EH (cell line): ENCODE measurements at regions not wholly inside any gene's neighbourhood (a gene's known extent, or its start where the extent isn't known, plus 50 kb on each side); places are given as distances from the start of the nearest gene placed in this dataset.

Source experiments
- DNase-seq: peaks from one replicate; pipeline ENCODE4 v3.0.0-alpha.2; 2015; ENCODE audit warnings: low read depth

DNA sequence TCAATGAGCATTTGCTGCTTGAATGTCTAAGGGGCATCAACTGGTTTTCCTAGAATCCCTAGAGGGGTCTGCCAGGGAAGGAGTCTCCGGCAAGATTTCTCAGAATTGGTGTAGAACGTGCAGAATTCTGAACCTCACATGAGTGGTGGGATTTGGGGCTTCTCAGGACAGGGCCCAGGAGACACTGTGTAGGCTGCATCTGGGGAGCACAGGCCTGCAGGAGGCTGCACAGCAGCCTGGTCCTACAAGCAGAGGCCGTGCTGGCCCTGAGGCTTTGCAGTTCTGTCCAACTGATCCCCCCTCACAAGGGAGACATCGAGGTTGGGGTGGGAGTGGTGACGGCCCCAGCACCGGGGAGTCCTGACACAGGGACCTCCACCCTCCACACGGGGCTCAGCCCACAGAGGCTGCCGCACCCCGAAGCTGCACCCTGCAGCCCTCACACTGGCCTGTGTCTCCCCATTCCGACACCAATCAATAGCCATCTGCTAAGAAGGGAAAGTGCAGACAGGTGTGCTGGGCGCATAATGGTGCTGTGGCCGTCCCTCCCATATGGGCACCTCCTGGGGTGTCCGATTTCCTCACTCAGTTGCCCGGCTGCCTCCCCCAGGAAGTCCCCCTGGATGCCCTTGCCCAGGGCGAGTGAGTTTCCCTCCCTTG is 688.1 kb downstream of the BRD1 start:
- no peak for DNase-seq

GRCh38 chr22:49138250-49138790 is 689.4 kb downstream of the BRD1 start:
- no peak for DNase-seq

DNA sequence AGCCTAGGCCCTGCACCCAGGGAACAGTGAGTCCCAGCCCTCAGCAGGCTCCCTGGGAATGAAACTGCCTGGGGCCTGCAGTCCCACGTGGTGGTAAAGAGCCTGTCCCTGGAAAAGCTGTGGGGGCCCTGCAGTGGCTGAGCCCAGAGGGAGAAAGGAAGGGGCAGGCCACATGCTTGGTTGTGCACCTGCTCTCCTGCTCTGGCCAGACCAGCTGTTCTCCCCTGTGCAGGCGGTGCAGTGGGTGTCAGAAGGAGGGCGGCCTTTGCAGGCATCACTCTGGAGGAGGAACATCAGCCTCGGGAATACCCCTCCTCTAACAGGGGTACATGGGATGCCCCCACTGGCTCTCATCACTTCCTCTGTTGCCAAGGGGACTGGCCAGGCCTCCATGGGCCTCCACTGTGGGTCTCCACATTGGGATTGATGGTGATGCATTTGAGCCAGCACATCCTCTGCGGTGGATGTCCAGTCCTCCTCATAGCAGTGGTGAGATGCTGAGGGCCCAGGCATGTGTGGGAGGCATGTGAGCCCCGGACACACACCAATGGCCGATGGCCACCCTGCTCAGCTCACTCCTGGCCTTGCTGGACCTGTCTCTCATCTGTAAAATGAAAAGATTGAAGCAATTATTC is 690.4 kb downstream of the BRD1 start:
- no peak for DNase-seq

DNA sequence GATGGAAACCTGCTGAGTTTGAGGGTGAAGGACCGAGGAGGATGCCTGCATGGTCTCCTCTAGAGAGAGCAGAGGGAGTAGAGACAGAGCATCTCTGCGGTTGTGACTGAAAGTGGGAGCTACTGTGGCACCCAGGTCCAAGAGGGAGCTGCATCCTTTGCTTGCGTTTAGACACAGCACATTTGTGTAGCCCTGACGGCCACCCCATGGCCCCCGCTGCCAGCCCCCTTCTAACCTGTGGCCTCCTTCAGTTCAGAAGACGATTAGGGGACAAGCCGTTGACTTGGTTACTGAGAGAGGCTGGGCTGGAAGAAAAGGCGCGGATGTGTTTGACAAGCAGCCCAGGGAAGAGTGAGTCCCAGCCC is 690.9 kb downstream of the BRD1 start:
- no peak for DNase-seq

- no peak for DNase-seq
Measured at GRCh38 chr22:49136041-49136815, 691.4 kb downstream of the BRD1 start.

DNA sequence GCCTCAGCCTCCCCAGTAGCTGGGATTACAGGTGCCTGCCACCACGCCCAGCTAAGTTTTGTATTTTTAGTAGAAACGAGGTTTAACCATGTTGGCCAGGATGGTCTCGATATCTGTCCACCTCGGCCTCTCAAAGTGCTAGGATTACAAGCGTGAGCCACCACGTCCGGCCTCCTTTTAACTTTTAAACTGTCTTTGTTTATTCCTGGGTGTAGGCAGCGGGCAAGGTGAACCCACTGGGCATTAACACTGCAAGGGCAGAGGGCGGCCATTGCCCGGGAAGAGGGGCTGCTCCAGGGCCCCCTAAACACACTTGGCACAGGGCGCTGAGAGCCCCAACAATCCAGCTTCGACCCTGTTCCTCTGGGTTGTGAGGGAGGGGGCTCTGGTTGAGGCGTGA is 693.6 kb downstream of the BRD1 start:
- no peak for DNase-seq

GRCh38 chr22:49133541-49133940 is 694.1 kb downstream of the BRD1 start:
- DNase-seq, result no peak

DNA sequence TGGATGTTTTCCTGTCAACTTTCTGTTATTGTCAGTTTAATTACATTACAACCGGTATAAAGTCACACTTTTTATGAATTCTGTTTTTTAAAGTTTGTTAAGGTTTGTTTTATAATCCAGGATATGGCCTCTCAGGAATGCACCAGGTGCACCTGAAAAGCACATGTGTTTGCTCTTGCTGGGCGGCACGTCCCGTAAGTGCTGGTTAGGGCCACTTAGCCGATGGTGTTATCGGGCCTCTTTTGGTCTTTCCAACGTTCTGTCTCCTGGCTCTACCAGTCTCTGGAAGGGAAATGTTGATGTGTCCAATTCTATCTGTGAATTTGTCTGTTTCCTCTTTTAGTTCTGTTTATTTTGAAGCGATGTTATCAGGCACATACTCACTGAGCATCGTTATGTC is 695.7 kb downstream of the BRD1 start:
- no peak for DNase-seq

- DNase-seq, result no peak
Measured at GRCh38 chr22:49129736-49130135, 697.9 kb downstream of the BRD1 start.

DNA sequence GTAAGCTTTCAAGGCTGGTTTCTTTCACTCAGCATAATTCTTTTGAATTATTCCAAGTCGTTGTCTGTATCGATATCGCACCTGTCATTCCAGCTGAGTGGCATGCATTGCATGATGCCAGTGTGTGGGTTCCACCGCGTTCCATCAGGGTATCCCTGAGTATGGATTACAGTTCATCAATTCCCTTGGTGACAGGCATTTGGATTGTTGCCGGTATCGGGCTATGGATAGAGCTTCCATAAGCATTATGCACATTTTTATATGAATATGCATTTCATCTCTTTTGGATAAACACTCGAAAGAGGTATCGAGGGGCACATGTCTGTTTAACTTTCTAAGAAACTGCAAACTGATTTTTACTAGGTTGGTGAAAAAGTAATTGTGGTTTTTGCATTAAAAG is 698.8 kb downstream of the BRD1 start:
- DNase-seq, result no peak

DNA sequence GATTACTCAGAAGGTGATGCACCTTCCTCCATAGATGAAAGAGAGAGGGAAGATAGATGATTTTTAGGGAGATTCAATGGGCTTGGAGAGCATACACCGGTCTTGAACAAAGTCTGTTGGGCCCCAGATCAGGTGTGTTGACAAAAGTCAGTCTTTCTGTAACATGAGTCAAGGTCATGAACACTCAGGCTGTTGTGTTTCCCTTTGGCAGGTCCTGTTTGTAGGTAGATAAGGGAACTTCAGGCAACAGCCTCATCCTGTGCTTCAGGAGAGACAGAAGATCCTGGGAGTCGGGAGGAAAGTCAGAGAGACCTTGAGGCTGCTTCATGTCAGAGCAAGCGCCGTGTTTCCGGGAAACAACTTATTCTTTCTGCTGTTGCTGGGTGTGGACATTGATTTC is 703.1 kb downstream of the BRD1 start:
- no peak for DNase-seq

DNA sequence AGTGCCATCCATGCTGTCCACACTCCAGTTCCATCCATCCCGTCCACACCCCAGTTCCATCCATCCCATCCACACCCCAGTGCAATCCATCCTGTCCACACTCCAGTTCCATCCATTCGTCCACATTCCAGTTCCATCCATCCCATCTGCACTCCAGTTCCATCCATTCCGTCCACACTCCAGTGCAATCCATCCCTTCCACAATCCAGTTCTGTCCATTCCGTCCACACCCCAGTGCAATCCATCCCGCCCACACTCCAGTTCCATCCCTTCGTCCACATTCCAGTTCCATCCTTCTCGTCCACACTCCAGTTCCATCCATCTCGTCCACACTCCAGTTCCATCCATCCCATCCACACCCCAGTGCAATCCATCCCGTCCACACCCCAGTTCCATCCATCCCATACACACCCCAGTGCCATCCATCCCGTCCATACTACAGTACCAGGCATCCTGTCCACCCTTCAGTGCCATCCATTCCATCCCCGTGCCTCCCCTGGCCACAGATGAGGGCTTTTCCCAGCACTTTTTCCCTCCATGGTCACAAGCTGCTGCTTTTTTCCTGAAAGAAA is 704.0 kb downstream of the BRD1 start:
- no peak for DNase-seq

- no peak for DNase-seq
Measured at GRCh38 chr22:49119551-49119952, 708.1 kb downstream of the BRD1 start.

DNA sequence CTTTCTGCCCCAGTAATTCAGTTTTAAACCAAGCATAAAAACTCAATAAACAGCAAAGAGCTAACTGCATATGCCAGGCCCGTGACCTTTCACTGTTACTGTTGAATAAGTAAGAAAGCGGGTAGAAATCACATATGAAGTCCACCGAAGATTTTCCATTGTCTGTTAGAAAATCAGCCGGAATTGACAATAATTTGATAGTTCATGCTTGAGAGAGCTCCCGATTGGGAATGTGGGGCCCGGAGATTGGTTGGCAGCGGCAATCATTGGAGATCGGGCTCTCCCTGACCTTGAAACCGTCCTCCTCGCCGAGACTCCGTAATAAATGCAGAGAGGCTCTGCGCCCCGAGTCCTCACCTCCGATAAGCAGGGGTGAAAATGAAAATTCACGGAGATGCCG is 709.6 kb downstream of the BRD1 start:
- no peak for DNase-seq

DNA sequence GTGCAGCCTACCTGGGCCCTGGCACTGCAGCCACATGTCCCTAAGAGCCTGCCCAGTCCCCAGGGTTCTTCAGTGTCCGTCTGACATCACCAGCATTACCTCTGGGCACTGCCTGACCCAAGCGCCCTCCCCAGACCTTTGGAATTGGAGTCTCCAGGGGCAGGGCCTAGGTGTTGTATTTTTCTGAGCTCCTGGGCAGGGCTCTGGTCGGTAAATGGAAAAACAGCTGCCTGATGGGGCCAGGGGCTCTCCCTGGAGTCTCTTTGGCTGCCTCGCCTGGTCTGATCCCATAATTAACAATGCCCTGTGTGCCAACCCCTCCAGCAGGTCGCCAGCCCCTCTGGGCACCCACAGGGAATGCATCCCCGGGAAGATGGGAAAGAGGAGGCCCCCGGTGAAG is 710.2 kb downstream of the BRD1 start:
- DNase-seq, result no peak

- no peak for DNase-seq
Measured at GRCh38 chr22:49116486-49117120, 711.1 kb downstream of the BRD1 start.

DNA sequence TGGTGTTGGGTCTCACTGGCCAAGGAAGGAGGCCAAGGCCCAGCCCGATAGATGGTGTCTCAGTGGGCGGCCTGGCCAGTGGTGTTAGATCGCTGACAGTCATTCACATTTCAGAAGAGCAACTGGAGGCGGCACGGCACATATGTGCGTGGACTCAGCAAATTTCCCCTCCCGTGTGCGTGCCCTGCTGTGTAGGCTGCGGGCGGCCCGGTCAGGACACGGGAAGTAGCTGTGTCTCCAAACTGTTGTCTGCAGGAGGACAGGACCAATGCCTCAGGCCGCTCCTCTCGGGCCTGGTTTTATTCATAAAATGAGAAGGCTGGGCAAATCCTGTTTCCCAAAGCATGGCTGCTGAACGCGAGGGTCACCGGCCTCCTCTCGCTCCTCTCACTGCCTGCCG is 711.7 kb downstream of the BRD1 start:
- no peak for DNase-seq

DNA sequence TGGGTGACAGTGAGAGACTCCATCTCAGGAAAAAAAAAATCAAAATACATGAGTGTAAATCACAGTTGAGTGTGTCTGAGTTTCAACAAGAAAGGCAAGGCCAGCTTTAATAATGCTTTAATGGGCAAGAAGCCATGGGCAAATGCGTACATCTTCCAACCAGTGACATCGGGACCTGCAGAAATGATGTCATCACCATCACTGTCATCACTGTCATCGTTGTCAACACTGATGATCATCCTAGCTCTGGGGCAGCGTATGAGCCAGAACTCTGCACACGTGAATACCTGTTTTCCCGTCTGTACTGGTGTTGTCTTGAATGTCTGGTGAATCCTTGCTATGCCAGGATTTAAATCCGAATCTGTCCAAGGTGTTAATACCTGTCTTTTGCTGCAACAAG is 712.5 kb downstream of the BRD1 start:
- DNase-seq, result no peak

- no peak for DNase-seq
Measured at GRCh38 chr22:49113758-49114157, 713.9 kb downstream of the BRD1 start.

DNA sequence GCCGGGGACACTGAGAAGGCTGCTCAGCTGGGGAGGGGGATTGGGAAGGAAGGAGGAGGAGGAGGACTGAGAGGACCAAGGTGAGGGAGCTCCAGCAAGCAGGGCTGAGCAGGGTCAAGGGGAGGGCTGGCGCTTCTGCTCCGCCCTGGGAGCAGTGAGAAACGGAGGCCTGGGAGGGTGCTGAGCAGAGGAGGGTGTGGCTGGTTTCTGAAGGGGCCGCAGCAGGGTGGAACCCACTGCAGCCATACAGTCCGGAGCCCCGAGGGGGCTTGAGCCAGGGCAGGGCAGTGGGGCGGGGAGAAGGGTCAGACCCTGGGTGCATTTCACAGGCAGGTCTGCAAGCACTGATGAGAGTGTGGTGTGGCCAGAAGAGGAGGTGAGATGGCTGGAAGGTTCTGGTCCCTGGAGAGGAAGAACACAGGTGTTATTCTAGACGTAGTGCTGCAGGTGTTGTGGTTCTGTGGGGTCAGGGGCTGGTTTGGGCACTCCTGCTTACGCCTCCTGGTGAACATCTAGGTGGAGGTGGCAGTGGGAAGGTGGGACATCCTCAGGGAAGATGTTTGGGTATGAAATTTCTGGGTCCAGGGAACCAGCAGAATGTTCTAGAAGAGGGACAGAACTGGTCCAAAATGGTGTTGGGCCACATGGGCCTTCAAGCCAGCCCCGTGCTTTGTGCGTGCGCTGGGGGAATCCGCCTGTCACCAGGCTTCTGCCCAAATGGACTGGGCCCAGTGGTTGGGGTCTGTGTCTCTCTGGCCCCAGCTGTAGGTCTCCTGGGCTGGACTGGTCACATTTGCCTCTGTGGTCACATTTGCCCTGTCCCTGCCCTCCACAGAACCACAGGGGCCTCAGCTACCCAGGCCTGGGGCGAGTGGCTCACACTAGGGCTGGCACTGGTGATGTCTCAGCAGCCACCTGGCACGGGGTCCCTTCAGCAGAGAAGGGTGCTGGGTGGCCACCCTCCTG is 714.7 kb downstream of the BRD1 start:
- DNase-seq, result no peak

- DNase-seq, result no peak
Measured at GRCh38 chr22:49112176-49112575, 715.5 kb downstream of the BRD1 start.
